Stimulated activated effector memory CD8-positive, alpha-beta T cell treated with anti-CD3 and anti-CD28 coated beads, Interleukin-12 subunit alpha, Interleukin-12 subunit beta, amount 100 ng/mL, for 72 hours (primary cell): ENCODE measurements at regions not wholly inside any gene's neighbourhood (a gene's known extent, or its start where the extent isn't known, plus 50 kb on each side); places are given as distances from the start of the nearest gene placed in this dataset.

ENCODE experiments used
- ATAC-seq: fragments of 150-1000 bp; cut with Tn5 transposase; 2 replicates; pipeline ENCODE4 v1.10.0; 2021
- DNase-seq, 2 donors: peaks; one replicate each; pipeline ENCODE4 v3.0.0; 2021 to 2022; ENCODE audit warnings: low spot score in 2 of 2
- H3K27ac Mint-ChIP-seq: one replicate; pipeline ENCODE4 v1.8.0; 2022; ENCODE audit warnings: mild to moderate bottlenecking, mixed read lengths
- H3K36me3 Mint-ChIP-seq: one replicate; pipeline ENCODE4 v1.8.0; 2022; ENCODE audit warnings: mild to moderate bottlenecking, mixed read lengths
- H3K4me1 Mint-ChIP-seq: one replicate; pipeline ENCODE4 v1.8.0; 2022; ENCODE audit warnings: mixed read lengths
- H3K4me3 Mint-ChIP-seq: one replicate; pipeline ENCODE4 v1.8.0; 2022; ENCODE audit warnings: mild to moderate bottlenecking, mixed read lengths
- H3K9me3 Mint-ChIP-seq: one replicate; pipeline ENCODE4 v1.8.0; 2022; ENCODE audit warnings: mixed read lengths

DNA sequence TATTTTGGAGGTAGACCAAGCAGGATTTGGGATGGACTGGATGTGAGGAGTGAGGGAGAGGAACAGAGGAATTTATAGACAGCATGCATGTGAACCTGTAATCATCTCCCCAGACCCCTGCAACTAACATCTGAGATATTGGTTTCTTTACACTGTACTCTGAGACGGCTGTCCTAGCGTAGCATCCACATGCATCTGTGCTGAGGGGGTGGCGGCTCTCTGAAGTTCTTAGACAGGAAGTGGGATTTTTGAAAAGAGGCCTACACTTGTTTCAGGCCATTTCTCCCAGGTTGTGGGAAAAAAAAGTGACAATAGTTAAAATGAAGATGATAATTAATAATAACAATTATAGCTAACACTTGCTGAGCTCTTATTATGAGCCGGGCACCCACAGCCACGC, 150.2 kb upstream of the GATA6 start:
- ATAC-seq, result no peak
- no peaks in the 10 kb centered on the region for H3K4me1 Mint-ChIP-seq
- no peak overlapping the region for H3K4me3 Mint-ChIP-seq
- no peak for DNase-seq
- H3K36me3 Mint-ChIP-seq, result no peaks in the 10 kb centered on the region
- peaks cover 3% of the 10 kb centered on the region for H3K9me3 Mint-ChIP-seq
- no peak overlapping the region for H3K27ac Mint-ChIP-seq

DNA sequence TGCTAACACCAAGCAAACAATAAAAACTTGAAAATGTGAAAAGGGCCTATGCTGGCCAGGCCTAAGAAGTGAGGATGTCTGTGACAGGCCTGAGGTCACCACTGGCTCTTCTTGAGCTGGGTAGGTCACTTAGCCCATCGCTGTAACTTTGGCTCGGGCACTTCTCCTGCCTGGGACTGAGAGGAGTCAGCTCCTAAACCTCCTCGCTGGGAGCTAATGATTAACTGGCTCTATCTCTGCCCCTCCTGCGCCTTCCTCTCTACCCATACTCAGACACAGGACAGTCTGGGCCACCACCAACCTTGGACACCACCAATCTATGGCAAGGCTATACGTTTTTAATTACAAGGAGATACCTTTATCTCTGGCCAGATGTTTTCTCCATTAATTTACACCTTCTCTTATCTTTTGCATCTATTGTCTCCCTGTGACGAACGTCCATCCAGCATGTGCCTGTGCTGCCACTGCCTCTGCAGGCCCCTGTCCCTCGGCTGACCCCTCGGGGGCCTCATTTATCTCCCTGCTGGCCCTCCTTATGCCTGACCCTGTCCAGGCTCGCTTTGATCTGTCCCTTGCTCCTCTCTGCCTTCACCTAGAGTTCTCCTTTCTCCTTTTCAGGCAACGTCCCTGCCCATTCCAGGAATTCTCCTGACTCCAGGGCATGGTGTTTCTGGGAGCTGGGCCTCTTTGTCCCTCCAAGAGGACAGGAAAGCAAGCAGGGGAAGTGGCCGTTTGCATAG, 149.1 kb upstream of the GATA6 start:
- H3K9me3 Mint-ChIP-seq, result peaks cover under 1% of the 10 kb centered on the region
- DNase-seq, result no peak
- H3K4me1 Mint-ChIP-seq, result no peaks in the 10 kb centered on the region

DNA sequence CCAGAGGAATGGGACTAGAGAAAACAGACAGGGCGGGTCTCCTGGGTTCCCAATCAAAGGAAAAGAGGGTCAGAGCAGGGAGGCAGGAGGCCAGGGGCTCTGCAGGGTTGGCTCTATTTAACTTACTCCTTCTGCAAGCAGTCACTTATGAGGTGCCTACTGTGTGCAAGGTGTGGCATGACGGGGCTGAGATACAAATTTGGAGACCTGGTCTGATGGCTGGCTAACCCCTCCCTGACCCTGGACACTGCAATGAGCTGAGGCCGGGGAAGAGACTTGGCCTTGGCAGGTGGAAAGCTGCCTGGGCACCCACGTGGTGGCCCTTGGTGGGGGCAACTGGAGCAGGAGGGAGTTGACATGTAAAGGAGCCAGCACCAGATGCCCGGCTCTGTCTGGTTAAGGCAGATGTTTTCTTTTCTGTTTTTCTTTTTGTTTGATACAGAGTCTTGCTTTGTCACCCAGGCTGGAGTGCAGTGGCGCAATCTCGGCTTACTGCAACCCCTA, 148.5 kb upstream of the GATA6 start:
- Mint-ChIP-seq H3K36me3 (no peaks in the 10 kb centered on the region), H3K9me3 (no peaks in the 10 kb centered on the region), H3K4me1 (no peaks in the 10 kb centered on the region), H3K4me3 (no peak overlapping the region), H3K27ac (no peak overlapping the region)
- DNase-seq (no peak), ATAC-seq (no peak)

More for the DNA sequence above, 149.1 kb upstream of the GATA6 start:
- ATAC-seq, result peak; percentile 24
- H3K27ac Mint-ChIP-seq, result no peak overlapping the region
- H3K4me3 Mint-ChIP-seq, result no peak overlapping the region
- no peaks in the 10 kb centered on the region for H3K36me3 Mint-ChIP-seq

DNA sequence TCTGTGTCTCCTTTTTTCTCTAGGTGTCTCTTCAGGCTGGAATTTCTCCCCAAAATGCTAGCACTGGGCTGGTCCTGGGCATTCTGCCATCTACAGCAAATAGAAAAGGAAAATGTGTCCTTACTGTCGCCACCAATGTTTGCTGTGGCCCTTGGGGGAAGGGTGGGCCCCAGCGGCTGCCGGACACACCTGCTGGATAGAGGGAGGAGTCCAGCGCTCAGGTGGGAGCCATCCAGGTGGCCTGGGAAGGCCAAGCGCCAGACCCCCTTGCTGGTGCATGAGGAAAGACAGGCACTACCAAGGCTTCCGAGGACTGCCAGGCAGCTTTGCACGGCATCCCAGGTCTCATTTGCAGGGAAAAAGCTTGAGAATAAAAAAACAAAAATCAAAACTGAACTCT, 147.7 kb upstream of the GATA6 start:
- Mint-ChIP-seq H3K27ac (no peak overlapping the region), H3K36me3 (no peaks in the 10 kb centered on the region), H3K9me3 (no peaks in the 10 kb centered on the region), H3K4me3 (no peak overlapping the region), H3K4me1 (no peaks in the 10 kb centered on the region)
- ATAC-seq, result no peak
- no peak for DNase-seq

DNA sequence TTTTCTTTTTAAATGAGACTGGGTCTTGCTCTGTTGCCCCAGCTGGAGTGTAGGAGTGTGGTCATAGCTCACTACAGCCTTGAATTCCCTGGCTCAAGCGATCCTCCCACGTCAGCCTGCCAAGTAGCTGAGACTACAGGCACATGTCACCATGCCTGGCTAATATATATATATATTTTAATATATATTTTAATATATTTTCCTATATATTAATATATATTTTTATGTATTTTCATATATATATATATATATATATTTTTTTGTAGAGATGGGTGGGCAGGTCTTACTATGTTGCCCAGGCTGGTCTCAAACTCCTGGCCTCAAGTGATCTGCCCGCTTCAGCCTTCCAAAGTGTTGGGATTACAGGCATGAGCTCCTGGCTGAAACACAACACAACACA, 144.5 kb upstream of the GATA6 start:
- H3K27ac Mint-ChIP-seq, result no peak overlapping the region
- no peaks in the 10 kb centered on the region for H3K36me3 Mint-ChIP-seq
- no peaks in the 10 kb centered on the region for H3K9me3 Mint-ChIP-seq
- ATAC-seq (no peak), DNase-seq (no peak)
- H3K4me1 Mint-ChIP-seq, result no peaks in the 10 kb centered on the region
- no peak overlapping the region for H3K4me3 Mint-ChIP-seq

DNA sequence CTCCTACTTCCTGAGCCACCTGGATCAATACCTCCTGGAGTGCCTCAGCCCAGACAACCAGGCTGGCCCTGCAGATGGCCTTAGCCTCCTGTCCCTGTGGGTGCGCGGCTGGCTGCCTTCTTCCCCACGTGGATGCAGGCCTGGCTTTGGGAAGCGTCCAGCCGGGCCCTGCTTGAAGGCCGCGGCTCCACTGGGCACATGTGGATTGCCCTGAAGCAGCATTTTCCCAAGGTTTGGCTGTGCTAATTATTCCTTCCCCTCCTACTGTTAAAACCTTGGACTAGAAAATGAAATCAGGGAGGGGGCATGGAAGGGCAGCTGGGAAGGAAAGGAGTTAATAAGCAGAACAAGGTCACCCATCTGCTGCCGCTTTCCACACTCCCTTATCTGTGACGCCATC, 143.0 kb upstream of the GATA6 start:
- ATAC-seq, result no peak
- Mint-ChIP-seq H3K27ac (no peak overlapping the region), H3K4me3 (no peak overlapping the region), H3K9me3 (no peaks in the 10 kb centered on the region), H3K36me3 (no peaks in the 10 kb centered on the region), H3K4me1 (no peaks in the 10 kb centered on the region)
- no peak for DNase-seq

DNA sequence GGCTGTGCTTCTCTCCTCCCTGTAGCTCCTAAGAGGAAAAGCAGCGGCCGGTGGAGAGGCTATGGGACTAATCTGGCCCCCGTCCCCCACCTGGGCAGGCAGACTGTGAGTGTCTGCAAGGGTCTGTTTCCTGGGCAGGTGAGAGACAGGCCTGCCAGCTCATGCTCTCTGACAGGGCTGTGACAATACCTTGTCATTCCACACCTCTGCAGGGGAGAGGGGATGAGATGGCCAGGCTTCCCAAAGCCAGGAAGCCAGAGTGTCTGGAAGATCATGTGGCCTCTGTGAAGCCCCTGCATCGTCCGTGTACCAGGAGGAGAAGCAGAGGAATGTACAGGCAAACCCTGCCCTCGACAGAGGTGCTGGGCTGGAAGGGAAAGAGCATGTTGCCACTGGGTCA, 142.5 kb upstream of the GATA6 start:
- Mint-ChIP-seq H3K4me1 (no peaks in the 10 kb centered on the region), H3K36me3 (no peaks in the 10 kb centered on the region), H3K27ac (no peak overlapping the region), H3K9me3 (no peaks in the 10 kb centered on the region), H3K4me3 (no peak overlapping the region)
- DNase-seq, result no peak
- no peak for ATAC-seq

DNA sequence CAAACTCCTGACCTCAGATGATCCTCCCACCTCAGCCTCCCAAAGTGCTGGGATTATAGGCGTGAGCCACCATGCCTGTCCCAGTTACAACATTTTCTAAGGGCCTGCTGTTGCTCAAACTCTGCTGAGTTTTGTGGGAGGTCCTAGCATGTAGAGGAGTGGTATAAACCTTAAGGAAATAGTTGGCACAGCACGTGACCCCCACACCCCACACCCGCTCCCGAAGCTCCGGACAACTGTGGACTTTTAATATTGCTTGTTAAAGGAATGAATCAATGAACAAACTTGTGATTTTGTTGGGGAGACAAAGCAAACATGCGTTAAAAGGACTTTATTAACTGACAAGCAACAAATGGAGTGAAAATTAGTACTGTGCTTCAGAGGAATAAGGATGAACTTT, 137.8 kb upstream of the GATA6 start:
- Mint-ChIP-seq H3K4me1 (no peaks in the 10 kb centered on the region), H3K36me3 (no peaks in the 10 kb centered on the region), H3K9me3 (no peaks in the 10 kb centered on the region), H3K4me3 (no peak overlapping the region), H3K27ac (no peak overlapping the region)
- no peak for ATAC-seq
- DNase-seq, result no peak

DNA sequence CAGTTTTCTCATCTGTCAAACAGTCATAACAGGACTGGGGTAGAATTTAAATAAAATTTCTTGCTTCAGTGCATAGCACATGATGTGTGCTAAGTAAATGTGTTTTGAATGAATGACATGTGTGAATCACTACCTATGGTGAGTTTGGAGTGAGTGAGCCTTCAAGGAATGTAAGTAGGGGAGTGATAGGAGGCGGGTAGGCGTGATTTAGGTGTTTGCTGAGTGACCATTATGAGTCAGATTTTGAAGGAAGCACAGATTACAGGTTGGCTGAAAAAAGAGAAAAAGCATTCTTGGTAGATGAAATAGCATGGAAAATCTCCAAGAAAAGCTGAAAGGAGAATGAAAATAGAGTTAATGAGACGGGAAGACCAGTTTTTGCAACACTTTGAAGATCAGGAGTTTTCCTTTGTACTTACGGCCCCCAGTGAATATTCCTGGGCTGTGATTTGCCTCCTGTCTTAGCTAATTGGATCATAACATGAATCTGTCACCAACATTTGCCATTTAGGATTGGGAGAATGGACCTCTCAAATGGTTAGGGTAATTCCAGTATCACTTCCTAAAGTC, 136.9 kb upstream of the GATA6 start:
- no peak for DNase-seq
- no peak overlapping the region for H3K4me3 Mint-ChIP-seq
- no peaks in the 10 kb centered on the region for H3K4me1 Mint-ChIP-seq
- H3K9me3 Mint-ChIP-seq, result no peaks in the 10 kb centered on the region
- no peak overlapping the region for H3K27ac Mint-ChIP-seq
- no peaks in the 10 kb centered on the region for H3K36me3 Mint-ChIP-seq
- peak; percentile 36 for ATAC-seq

DNA sequence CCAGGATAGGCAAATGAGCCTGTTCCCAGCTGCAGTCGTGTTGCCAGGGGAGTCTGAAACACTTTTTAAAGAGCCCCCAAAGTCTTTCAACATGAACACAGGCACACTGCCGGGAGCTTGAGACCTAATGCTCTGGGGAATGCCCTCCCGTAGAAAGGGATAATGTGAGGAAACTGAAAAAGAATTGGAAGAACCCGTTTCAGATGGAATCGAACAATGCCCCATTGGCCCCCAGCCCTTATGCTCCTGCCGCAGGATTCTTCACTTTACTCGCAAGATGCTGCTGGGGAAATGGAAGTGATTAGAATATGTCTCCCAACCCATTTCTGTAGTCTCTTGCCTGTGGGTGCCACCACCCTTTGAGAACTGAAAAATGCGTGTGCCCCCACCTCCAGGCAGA, 136.3 kb upstream of the GATA6 start:
- DNase-seq (no peak), ATAC-seq (no peak)
- no peak overlapping the region for H3K27ac Mint-ChIP-seq
- H3K9me3 Mint-ChIP-seq, result no peaks in the 10 kb centered on the region
- no peaks in the 10 kb centered on the region for H3K36me3 Mint-ChIP-seq
- H3K4me1 Mint-ChIP-seq, result no peaks in the 10 kb centered on the region
- H3K4me3 Mint-ChIP-seq, result no peak overlapping the region

DNA sequence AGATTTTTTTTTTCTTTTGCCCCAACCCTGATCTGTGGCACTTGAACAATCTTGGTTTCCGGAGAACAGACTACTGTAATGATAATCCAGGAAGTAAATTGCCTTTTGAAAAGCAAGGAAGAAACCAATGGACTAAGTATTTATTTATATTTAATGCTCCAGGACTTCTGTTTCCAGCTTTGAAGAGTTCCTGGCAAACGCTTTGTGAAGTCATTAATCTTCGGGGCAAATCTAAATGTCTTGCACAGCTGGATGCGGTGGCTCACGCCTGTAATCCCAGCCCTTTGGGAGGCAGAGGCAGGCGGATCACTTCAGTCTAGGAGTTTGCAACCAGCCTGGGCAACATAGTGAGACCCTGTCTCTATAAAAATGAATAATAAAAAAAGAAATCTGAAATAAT, 135.1 kb upstream of the GATA6 start:
- no peak for DNase-seq
- Mint-ChIP-seq H3K4me3 (no peak overlapping the region), H3K27ac (no peak overlapping the region), H3K9me3 (no peaks in the 10 kb centered on the region), H3K36me3 (no peaks in the 10 kb centered on the region), H3K4me1 (no peaks in the 10 kb centered on the region)
- ATAC-seq, result no peak

DNA sequence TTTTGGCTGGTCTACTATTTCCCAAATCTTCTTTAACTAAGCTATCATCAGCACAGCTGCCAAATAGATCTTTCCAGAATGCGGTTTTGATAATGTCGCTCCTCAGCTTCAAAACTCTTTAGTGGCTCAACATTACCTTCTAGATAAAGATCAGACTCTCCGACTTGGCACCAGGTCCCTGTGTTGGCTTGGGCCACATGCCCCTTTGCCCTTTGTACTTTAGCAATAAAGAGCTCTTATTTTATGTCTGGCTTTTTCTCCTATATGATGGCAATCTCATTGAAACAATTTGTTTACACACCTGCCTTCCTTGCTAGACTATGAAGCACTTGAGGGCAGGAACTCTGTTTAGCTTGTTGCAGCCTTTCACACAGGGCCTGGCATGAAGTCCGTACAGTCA, 128.9 kb upstream of the GATA6 start:
- Mint-ChIP-seq H3K4me3 (no peak overlapping the region), H3K4me1 (no peaks in the 10 kb centered on the region), H3K27ac (no peak overlapping the region), H3K9me3 (no peaks in the 10 kb centered on the region), H3K36me3 (no peaks in the 10 kb centered on the region)
- DNase-seq (no peak), ATAC-seq (no peak)

DNA sequence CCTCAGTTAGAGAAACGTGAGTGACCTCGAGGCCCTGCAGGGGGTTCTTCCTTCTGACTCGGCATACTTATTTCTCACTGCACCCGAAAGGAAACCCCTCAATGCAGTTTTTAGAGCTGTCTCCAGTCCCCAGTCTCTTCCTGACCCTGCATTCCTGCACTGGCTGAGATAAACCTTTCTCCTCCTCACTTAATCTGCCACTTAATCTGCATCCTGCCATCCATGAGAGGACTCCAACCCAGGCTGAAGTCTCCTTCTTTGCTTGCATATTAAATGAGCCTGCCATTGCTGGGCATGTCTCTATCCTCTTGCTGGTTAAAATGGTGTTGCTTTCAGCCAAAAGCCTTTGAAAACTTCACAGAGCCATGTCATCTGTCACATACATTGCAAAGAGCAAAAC, 125.6 kb upstream of the GATA6 start:
- Mint-ChIP-seq H3K4me3 (no peak overlapping the region), H3K9me3 (no peaks in the 10 kb centered on the region), H3K36me3 (no peaks in the 10 kb centered on the region), H3K4me1 (no peaks in the 10 kb centered on the region), H3K27ac (no peak overlapping the region)
- no peak for ATAC-seq
- no peak for DNase-seq

DNA sequence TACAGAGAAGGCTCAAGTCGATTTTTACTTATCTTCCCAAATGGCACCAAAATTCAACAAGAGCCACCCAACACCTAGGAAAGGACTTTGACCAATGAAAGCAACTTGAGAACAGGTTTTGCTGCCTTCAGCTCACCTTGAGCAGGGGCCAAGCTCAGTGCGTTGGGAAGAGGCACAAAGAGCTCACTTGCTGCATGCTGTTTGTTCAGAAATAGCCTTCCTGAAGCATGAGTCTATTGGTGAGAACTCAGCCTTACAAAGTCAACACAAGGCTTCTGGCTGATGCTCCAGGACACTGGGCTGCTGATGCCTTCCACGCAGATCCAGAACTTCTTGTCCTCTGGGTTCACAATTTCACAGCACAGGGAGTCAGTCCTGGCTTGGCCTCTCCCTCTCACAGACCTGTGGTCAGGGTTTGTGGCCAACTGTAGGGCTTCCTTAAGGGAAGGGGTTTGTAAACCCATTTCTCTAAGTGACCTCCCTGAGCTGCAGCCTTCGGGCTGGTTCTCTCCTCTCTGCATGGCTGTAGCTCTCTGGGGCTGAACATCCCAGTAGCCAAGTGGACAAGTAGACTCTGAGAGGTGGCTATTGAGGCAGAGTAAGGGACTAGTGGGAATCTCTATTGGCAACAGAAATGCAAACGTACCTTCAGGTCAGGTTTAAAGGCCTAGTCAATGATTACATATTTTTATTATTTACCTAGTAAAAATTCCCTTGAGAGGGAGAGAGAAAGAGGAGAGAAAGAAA, 124.7 kb upstream of the GATA6 start:
- no peak overlapping the region for H3K27ac Mint-ChIP-seq
- H3K36me3 Mint-ChIP-seq, result no peaks in the 10 kb centered on the region
- no peaks in the 10 kb centered on the region for H3K4me1 Mint-ChIP-seq
- H3K9me3 Mint-ChIP-seq, result no peaks in the 10 kb centered on the region
- no peak overlapping the region for H3K4me3 Mint-ChIP-seq
- DNase-seq (no peak), ATAC-seq (no peak)

DNA sequence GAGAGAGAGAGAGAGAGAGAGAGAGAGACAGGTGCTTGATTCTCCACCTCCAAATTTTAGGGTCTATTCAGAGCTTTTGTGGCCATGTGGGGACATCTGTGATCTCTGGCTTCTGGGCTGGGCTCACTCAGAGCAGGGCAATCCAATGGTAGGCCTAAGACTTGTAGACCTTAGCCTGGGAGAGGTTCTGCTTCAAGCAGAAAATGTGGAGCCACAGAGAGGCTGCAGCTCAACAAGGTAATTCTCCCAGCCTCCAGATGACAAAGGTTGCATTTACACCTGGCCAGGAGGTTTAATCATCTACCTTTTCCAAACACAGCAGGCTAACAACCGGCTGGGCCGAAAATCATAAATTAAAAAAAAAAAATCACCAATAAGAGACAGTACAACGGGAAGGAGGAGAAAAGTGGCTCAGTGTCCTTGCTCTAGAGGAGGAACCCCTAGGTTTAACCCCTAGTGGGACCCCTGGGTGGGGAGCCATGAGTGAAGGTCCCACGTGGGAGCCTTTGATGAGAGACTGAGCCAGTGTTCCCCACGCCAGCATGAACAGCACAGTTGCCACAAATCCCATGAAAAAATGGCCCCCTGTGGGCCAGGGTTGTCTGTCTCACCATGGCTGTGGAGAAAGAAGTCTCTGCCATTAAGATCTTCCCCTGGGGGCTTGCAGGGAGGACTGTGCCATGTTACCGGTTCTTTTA, 124.0 kb upstream of the GATA6 start:
- DNase-seq (no peak), ATAC-seq (no peak)
- H3K27ac Mint-ChIP-seq, result no peak overlapping the region
- H3K9me3 Mint-ChIP-seq, result no peaks in the 10 kb centered on the region
- no peaks in the 10 kb centered on the region for H3K4me1 Mint-ChIP-seq
- no peaks in the 10 kb centered on the region for H3K36me3 Mint-ChIP-seq
- H3K4me3 Mint-ChIP-seq, result no peak overlapping the region
